NCI-H82 (cell line): ENCODE measurements at regions not wholly inside any gene's neighbourhood (a gene's known extent, or its start where the extent isn't known, plus 50 kb on each side); places are given as distances from the start of the nearest gene placed in this dataset.
"Not testable (repeated sequence)": the region's sequence is repeated elsewhere in the genome, so short reads cannot be mapped to it uniquely, and the experiment has no call there.

Source experiments
- DNase-seq: peaks from one replicate; lab custom pipeline; 2025; lab: John Stamatoyannopoulos, UW

DNA sequence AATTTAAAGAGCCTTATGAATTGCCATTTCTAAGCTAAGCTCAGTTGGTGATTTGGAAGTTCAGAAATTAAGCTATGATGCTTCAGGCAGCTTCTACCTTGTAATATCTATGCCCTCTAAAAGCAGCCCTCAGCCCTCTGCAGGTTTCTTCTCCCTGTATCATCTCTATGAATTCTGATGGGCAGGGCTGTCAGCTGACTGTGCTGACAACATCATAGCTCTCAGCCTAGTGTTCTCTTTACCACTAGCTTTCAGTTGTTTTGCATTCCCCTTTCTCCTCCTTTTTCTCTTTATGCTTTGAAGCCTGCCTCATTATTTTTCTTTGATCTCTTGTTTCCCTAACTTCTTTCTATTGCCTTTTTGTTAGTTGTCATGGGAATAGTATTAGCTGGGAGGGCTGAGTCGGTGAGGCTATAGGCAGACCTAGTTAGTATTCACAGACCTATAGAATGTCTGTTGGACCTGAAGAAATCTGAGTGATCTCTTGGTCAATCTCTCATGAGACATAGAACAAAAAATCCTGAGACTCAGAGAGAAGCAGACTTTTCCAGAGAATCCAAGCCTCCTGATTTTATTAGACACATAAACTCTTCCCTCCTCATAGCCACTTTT, 535.4 kb downstream of the RAB38 start:
- no peak for DNase-seq

DNA sequence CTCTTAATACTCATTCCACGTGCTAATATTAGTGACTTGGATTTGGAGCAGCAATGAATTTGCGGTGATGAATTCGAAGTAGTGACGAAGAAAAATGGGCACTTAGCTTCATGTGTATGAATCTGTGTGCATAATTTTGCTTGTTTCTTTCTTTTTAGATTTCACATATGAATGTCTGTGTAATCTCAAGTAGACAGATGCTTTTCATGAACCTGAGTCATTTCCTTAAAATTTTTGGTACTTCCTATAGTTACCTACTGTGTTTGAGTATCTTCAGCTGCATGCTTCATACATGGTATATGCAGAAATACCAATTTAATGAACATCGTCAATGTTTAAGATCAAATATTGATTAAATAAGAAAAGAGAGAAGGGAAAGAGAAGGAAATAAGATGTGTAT, 540.2 kb downstream of the RAB38 start:
- DNase-seq, result no peak

DNA sequence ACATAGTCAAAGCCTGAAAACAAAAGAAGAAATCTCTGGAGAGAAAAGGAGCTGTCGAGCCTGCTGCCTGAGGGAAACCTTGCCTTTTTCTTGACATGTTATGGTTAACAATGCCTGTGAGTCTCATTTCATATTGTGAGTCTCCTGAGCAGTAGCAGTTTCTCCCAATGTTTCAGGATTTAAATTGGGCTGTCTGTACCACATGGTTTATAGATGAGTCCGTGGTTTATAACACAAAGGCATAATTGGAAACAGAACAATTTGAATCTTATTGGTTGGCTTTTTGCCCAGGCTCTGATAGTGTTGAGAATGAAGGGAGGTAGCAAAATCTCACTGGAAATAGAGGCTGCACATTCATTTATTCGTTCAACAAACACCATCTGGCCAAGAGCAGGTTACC, 540.9 kb downstream of the RAB38 start:
- no peak for DNase-seq

DNA sequence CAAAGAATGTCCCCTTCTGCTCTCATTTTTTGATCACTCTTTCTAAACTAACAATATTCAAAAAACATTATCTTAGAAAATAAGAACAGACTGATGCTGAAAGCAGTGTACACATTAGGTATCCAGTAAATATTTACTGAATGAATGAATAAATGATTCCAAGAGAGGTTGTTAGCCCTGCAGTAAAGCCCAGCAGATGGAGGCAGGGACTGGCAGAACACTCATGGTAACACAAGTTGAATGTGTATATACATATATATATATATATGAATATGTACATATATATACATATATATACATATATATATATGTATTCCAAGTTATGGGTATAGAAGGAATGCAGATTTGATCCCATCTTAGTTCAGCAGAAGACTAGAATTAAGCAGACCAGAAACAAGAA, 546.3 kb downstream of the RAB38 start:
- DNase-seq, result no peak

DNA sequence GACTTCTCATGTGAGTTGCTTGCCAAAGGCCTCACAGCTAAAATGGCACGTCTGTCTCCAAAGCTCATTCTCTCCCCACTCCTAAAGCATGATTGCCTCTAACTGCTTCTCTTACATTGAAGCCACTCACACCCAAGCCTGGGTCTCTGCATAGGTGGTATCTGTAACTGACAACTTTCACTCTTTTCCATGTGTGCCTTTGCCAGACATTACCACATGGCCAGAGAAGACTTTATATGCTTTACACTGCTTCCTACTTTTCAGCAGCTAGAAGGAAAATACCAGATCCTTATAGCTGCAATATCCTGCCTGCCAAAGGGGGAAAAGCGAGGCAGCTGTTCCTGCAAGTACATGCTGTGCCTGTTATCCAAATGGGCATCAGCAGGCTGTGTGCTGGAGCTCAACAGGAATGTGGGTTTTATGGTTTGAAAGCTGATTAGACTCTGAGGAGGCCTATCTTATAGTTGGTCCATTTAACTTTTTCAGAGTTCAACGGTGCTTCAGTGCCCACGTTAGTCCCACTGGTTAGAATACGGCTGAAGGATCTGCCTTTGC, 547.1 kb downstream of the RAB38 start:
- DNase-seq, result no peak

DNA sequence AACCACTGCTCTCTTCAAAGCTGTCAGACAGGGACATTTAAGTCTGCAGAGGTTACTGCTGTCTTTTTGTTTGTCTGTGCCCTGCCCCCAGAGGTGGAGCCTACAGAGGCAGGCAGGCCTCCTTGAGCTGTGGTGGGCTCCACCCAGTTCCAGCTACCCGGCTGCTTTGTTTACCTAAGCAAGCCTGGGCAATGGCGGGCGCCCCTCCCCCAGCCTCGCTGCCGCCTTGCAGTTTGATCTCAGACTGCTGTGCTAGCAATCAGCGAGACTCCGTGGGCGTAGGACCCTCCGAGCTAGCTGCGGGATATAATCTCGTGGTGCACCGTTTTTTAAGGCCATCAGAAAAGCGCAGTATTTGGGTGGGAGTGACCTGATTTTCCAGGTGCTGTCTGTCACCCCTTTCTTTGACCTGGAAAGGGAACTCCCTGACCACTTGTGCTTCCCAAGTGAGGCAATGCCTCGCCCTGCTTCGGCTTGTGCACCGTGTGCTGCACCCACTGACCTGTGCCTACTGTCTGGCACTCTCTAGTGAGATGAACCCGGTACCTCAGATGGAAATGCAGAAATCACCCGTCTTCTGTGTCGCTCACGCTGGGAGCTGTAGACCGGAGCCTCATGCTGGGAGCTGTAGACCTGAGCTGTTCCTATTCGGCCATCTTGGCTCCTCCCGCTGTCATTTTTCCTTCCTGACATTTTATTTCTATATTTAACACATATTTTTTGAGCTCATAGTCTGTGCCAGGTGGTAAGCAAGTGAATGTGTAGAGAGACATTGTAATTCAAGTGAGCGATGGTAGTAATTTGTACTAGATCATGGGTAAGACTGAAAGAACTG, 551.5 kb downstream of the RAB38 start:
- DNase-seq, result not testable (repeated sequence)

DNA sequence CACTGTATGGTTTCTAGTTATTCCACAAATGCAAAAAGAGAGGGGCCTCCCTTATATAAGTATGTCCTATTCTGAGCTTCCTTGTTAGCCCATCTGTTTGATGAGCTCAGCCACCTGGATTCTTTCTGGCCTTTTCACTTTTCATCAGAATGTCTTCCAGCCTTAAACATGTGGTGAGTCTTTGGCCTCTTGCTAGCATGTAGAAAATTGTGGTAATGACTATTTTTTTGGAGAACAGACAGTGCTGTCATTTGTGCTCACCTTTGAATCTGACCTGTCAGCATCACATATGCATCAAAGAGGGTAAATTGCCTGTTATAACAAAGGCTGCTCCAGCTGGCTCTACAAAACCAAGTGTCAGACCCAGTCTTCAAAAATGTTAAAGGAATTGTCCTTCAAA, 558.7 kb downstream of the RAB38 start:
- no peak for DNase-seq

DNA sequence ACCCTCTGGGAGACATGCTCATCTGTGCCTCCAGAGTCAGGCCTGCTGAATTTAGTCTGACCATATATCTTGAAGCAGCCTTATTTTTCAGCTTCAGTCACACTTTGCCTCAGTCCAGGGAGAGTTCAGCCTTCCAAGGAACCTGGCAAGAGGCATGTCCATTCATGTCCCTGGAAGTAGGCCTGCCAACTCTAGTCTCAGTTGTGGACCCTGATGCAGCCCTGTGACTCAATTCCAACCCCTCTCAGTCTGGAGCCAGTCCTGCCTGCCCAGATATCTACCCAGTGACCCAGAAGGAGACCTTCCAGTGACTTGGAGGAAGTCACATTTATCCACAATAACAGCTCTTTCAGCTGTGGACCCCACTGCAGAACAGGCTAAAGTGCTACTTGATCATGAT, 566.6 kb downstream of the TMEM135 start:
- no peak for DNase-seq

DNA sequence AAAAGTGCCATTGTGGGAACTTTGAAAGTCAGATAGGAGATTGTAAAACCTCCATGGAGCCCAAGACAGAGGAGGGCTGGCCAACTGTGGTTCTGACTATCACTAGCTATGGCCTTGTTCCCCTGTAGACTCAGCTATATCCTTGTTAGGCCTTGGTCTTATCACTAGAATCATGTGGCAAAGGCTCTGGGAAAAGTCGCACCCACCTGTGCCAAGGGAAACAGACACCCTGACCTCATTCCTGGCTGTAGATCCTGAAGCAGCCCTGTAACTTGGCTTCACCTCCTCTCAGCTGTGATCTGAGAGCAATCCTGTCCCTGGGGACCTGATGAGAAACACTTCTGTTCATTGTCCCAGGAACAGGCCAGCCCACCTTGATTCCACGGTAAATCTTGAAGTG, 566.2 kb downstream of the TMEM135 start:
- DNase-seq, result no peak

DNA sequence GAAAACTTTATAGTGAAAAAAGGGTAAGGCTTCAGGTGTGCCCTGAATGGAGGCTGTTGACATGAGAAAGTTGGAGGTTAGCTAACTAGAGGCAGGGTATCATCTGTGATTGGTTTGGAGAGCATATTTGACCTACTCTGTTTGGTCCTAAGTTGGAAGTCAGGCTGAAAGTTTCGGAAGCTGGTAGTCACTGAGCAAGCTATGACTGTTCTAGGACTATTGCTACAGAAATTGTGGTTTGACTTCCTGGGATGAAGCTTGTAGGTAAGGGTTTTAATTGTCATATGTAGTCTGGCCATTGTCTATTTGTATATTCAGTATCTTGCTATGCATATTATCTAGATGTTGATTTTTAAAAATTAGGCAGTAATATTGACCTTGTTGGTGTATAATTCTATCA, 565.0 kb downstream of the TMEM135 start:
- no peak for DNase-seq

DNA sequence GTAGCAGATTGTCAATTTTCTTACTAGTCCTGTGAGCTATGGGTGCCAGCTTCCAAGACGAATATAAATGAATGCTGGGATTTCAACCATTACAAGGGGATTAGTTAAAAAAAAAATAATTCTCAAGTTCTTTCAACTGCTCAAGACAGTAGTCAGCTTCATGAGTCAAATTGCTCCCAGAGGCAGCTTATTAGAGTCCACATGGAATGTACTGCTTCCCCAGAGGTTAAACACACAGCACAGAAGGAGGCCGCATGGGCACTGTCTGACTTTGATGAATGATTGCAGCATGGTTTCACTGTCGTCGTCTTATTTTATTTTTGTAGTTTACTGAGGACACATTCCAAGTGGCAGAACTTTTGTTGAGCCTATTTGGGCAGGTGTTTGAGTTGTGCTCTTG, 563.2 kb downstream of the TMEM135 start:
- no peak for DNase-seq

DNA sequence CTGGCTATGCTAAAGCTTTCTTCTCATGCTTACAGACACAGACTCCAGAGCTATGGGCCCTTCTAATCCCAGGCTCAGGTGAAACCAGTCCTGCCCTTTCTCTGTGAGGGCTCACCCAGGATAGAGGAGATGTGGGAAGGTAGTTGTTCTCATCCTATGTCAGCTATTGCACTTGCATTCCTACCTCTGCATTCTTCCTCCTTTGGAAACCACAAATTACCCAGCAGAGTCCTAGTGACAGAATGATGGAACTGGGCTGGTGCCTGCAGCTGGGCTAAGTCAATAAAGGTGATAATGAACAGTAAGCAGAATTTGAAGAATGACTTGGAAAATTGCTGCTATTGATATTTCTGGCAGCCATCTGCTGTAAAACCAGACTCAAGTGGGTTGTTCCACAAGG, 560.0 kb downstream of the TMEM135 start:
- DNase-seq, result no peak

DNA sequence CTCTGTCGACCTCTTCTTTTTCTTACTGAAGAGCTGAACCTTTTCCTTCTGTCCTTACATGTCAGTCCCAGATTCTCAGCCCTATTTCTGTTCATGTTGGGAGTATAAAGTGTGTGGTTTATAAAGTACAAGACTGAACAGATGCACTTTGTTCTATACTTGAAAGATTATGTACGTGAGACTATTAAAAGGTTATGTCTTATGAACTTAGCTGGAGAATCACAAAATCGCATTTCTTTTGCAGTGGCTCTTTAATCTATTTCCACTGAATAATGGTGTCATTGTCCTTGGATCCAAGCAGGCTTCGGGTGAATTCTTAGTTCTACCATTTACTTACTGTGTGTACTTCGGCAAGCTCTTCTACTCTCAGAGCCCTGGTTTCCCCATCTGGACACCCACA, 558.4 kb downstream of the TMEM135 start:
- no peak for DNase-seq

DNA sequence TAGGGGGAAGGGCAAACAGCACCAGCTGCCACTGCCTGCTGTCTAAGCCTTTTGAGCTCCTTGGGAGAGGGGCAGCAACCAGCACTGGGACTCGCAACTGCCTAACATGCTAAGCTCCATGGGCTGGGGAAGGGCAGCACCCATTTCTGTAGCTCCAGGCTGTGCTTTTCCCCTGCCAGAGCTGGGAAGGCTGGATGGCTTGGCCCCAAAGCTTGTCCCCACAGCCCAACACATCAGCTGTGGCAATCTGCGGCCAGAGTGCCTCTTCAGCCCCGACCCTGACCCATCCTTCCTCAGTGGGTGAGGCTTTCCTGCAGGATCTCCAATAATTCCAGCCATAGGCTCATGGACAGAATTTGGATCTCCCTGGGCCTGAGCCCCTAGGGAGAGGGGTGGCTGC, 551.3 kb downstream of the TMEM135 start:
- peak; percentile 87 for DNase-seq

DNA sequence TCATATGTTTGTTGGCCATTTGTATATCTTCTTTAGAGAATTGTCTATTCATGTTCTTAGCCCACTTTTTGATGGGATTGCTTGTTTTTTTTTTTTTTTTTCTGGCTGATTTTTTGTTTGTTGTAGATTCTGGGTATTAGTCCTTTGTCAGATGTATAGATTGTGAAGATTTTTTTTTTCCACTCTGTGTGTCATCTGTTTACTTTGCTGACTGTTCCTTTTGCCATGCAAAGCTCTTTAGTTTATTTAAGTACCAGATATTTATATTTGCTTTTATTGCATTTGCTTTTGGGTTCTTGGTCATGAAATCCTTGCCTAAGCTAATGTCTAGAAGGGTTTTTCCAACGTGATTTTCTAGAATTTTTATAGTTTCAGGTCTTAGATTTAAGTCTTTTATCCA, 547.9 kb downstream of the TMEM135 start:
- DNase-seq, result not testable (repeated sequence)

DNA sequence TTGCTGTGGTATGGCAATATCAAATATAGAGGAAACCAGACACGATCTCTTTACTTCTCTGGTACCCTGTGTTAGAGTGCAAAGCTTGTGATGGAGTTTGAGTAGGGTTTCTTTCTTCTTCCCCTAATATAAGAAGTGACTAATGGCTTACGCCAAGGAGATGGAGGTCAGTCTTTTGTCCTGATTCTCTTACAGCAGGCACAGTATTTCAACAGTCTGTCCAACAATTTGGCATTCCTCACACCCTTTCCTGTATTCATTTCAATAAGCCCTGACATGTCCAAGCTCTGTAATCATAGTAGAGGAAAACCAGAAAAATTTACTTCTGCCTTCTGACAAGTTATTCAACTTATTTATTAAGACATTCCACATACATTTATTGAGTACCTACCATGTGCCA, 546.2 kb downstream of the TMEM135 start:
- DNase-seq, result no peak

DNA sequence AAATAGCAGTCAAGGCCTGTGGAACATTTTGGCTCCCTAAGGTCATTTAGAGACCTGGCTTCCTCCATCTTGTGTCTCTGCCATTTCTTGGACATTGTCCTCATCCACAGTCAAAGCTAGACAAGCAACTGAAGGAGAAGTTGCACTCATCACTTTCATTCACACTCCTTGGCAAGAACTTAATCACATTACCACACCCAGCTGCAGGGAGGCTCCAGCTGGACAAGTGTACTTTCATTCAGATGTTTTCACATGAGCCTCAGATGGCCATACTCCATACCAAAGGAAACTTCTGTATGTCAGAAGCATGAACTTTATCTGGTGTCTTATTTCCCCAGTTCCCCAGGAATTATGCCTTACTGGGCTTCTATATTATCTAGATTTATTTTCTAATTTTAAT, 537.4 kb downstream of the TMEM135 start:
- DNase-seq, result peak; percentile 19

DNA sequence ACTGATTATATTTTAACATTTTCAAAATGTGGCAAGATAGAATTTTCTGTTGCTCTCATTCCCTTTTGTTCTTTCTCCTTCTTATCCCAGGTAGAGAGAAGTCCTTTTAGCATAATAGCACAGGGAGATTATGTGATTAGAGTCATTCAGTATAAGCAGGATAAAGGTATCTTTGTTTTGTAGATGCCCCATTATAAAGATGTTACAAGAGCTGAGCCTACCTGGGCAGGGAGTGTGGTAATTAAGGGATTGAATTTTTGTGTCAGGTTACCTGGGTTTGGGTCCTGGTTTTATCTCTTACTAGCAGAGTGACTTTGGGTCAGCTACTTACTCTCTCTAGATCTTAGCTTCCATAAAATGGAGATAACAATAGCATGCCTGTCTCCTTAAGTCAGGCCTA, 536.5 kb downstream of the TMEM135 start:
- DNase-seq, result peak; percentile 1

DNA sequence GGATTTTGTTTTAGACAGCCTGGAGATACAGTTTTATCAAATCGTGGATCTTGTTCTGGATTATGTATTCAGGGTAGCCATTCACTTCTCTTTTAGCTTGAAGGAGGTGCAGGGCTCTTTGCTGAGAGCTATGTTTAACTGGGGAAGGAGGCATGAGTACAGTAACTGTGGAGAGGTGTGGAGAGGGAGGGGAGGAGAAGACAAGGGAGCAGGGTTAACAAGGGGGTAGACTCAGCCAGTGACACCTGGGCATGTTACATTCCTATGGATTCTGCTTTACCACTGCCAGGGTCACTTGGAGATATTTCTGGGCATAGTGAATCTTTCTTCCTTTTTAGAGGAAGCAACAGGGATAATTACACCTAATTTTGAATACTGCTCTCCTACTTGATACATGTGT, 536.0 kb downstream of the TMEM135 start:
- no peak for DNase-seq

DNA sequence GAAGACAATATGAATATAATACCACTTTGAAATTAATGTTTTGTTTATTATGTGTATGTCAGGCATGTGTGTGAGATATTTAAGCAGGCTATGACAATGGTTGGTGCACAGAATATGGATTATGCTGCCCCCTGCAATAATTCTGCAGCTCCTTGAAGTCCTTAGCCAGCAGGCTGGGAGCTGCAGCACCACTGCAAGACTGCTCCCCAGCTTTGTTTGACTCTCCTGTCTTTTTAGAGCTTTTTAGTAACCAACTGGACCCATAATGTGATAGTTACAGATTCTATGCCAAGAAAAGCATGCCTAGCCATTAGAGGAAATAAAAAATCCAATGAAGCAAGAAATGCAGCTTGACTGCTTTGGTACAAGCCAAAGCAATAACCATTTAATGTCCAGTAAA, 535.1 kb downstream of the TMEM135 start:
- DNase-seq, result no peak

DNA sequence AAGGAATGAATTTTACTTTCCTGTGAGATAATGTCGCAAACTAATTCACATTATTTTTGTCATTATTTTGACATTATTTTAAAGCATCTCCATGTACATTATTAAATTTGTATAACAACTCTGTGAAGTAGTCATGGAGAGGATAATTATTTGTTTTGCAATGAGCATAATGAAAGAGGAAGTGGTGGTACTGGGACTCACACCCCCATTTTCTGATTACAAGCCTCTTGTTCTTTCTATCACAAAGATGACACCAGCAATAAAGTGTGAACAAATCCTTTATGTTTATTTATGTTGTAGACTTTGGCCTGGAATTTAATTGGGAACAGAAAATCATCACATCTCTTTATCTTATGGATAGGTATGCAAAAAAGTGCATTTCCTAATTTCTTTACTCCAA, 522.6 kb downstream of the TMEM135 start:
- no peak for DNase-seq

DNA sequence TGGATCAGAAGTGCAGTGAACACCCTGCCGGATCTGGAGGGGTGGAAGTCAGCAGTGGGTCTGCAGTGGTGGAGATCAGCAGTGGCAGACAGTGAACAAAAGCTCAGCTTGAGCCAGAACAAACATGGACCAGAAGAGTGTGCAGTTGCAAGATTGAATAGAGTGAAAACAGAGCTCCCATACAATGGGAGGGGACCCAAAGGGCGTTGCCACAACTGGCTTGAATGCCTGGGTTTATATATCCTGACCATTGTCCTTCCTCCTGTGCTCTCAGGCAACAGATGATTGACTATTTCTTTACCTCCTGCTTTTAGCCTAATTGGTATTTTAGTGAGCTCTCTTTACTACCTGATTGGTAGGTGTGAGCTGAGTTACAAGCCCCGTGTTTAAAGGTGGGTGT, 522.1 kb downstream of the TMEM135 start:
- not testable (repeated sequence) for DNase-seq

DNA sequence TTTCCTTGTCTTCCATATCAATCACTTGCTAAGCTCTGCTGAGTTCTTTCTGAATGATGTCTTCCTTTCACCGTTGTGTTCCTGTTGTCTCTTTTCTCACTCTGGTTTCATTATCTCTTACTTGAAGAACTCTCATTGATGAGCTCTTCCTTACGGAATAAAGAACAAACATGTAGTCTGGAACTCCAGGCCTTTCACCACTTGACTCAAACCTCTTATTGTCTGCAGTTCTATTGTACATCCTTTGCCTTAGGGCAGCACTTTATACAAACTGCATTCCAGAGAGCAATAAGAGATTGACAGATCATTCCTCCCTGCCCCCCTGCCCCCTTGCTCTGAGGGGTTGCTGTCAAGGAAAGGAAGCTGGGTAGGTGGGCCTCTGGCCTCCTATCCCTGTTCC, 517.4 kb downstream of the TMEM135 start:
- DNase-seq, result no peak

DNA sequence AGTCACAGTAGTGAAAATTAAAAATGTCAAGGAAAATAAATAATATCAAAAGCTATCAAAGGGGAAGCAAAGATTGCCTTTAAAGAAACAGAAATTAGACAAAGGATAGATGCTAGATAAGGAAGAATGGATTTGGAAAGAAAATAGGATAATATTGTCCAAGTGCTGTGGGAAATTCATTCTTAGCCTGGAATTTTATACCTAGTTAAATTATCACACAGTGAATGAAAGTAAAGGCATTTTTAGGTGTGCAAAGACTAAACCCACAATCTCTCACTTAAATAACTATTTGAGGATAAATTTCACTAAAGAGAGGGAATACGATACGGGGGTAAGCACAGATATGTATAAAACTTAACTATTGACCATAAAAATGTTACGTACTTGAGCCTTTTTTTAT, 511.1 kb downstream of the TMEM135 start:
- DNase-seq, result no peak
